ENCODE measurements at regions not wholly inside any gene's neighbourhood (a gene's known extent, or its start where the extent isn't known, plus 50 kb on each side); places are given as distances from the start of the nearest gene placed in this dataset.

DNA sequence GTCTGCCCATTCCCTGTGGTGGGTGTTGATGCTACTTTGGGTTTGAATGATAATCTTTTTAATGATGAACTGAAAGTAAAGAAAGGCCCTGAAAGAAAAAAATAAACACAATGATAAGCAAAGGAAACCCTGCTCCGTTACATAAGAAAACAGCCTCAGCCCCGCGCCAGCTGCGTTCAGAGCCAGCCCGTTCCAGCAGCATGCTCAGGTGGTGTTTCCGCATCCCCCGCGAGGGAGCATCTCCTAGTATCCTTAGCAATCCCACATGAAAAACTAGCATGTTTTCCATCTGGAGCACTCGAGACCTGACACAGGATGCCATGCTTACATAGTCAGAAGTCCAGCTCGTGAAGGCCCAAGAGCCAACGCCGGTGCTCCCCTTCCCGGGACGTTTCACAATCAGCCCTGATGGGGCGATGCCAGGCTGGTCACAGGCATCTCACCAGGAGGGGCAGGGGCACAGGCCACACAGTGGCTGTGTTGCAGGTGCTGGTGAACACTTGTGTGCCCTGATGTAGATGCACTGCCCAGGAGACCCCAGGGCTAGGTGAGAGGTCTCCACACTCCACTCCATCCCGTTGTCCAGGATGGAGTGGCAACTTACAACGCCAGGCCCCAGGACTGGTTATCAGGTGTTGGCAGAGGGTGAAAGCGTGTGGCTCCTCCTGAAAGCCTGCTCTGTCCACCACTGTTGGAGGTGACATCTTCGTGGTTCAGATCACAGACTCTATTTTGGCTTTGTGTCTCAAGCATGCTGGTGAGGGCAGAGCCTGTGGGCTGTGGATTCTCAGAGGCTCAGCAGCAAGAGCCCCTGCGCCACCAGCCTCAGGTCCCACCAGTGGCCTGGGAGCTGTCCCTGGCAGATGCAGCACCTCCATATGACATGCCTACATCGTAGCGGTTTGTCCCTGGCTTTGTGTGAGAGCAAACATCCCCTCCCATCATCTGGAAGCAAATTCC, 246.8 kb upstream of the IRX1 start:
- no peaks in the 10 kb centered on the region for H3K4me1 ChIP-seq (ENCODE audit: control insufficient read depth in 5 of 5, insufficient read depth in 5 of 5, low read length in 5 of 5)
- no peaks in the 10 kb centered on the region for H3K36me3 ChIP-seq (ENCODE audit: control insufficient read depth in 5 of 5, insufficient read depth in 5 of 5, low read length in 5 of 5)
- H3K27ac ChIP-seq (ENCODE audit: low read depth, low read length), result no peak overlapping the region
- H3K9ac ChIP-seq (ENCODE audit: low read length in 5 of 5), result no peak overlapping the region
- H3K9me3 ChIP-seq (ENCODE audit: control insufficient read depth in 5 of 5, low read length in 5 of 5), result peaks cover 0 to 4% (median 0%) of the 10 kb centered on the region in 5 donors
- no peak overlapping the region for H3K4me3 ChIP-seq (ENCODE audit: low read depth in 1 of 5, low read length in 5 of 5)
- H3K27me3 ChIP-seq (ENCODE audit: control insufficient read depth in 5 of 5, insufficient read depth in 4 of 5, low read length in 5 of 5), result peaks cover 0 to 3% (median 0%) of the 10 kb centered on the region in 5 donors

DNA sequence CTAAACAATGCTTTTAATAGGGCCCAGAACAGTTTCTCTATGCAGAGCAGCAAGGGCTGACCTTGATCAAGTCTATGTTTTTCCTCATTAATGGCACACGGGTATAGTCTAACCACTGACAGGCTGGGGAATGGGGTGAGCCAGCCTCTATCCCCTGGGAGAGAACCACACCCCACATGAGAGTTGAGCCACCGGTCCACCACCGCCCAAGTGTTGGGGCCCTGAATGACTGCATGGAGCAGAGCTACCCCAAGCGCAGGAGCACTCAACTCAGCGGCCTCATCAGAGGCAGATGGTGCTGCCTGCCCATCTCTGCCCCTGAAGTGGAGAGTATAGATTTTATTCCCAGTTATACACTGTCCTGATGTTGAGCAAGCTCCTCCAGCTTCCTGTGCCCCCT, 247.9 kb upstream of the IRX1 start:
- Histone ChIP-seq H3K36me3 (ENCODE audit: control insufficient read depth in 5 of 5, insufficient read depth in 5 of 5, low read length in 5 of 5) (no peaks in the 10 kb centered on the region), H3K27ac (ENCODE audit: low read depth, low read length) (no peak overlapping the region), H3K4me1 (ENCODE audit: control insufficient read depth in 5 of 5, insufficient read depth in 5 of 5, low read length in 5 of 5) (no peaks in the 10 kb centered on the region), H3K27me3 (ENCODE audit: control insufficient read depth in 5 of 5, insufficient read depth in 4 of 5, low read length in 5 of 5) (peaks cover 0 to 3% (median 0%) of the 10 kb centered on the region in 5 donors), H3K4me3 (ENCODE audit: low read depth in 1 of 5, low read length in 5 of 5) (no peak overlapping the region), H3K9ac (ENCODE audit: low read length in 5 of 5) (no peak overlapping the region), H3K9me3 (ENCODE audit: control insufficient read depth in 5 of 5, low read length in 5 of 5) (peaks cover 0 to 4% (median 0%) of the 10 kb centered on the region in 5 donors)

DNA sequence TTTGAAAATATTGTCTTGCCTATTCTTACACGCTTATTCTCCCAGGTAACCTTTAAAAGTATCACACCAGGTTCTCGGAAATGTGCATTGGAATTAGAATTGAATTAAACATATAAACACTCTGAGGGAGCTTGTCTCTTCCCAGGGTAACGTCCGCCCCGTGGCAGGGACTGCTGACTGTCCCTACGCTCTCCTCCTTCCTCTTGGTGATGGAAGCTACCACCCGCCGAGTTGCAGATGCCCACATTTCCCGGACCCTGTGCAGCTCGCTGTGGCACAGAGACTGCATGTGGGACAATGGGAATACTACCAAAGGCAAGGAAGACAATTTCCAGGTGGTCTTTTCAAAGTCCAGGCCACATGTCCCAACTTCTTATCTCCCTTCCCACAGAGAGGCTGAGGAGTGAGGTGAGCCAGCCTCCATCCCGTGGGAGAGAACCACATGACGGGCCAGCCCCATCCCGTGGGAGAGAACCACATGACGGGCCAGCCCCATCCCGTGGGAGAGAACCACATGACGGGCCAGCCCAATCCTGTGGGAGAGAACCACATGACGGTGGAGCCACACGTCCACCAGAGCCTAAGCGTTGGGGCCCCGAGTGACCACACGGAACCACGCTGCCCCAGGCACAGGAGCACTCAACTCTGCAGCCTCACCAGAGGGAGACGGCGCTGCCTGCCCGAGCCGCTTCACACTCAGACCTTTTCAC, 249.4 kb upstream of the IRX1 start:
- H3K27me3 ChIP-seq (ENCODE audit: control insufficient read depth in 5 of 5, insufficient read depth in 4 of 5, low read length in 5 of 5), result no peaks in the 10 kb centered on the region
- no peak overlapping the region for H3K27ac ChIP-seq (ENCODE audit: low read depth, low read length)
- H3K4me3 ChIP-seq (ENCODE audit: low read depth in 1 of 5, low read length in 5 of 5), result no peak overlapping the region
- H3K9me3 ChIP-seq (ENCODE audit: control insufficient read depth in 5 of 5, low read length in 5 of 5), result peaks cover 0 to 4% (median 0%) of the 10 kb centered on the region in 5 donors
- H3K4me1 ChIP-seq (ENCODE audit: control insufficient read depth in 5 of 5, insufficient read depth in 5 of 5, low read length in 5 of 5), result no peaks in the 10 kb centered on the region
- H3K9ac ChIP-seq (ENCODE audit: low read length in 5 of 5), result no peak overlapping the region
- H3K36me3 ChIP-seq (ENCODE audit: control insufficient read depth in 5 of 5, insufficient read depth in 5 of 5, low read length in 5 of 5), result no peaks in the 10 kb centered on the region

DNA sequence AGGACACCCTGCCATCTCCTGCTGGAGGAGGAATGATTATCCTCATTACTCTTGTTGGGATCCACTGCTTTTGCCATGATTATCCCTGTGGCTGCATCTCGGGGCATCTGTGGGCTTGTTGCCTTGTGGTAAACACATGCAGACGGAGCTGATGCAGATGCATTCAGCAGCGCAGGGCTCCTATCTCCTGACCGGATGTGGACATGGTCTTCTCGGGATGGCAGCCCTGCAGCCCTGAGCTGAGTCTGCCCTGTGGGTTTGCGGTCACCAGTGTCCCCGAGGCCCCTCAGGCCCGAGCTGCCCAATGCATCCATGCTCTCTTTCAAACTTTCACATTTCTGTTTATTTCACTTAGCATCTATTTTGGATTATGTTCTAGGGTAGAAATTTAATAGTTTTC, 250.4 kb upstream of the IRX1 start:
- no peaks in the 10 kb centered on the region for H3K27me3 ChIP-seq (ENCODE audit: control insufficient read depth in 5 of 5, insufficient read depth in 4 of 5, low read length in 5 of 5)
- no peak overlapping the region for H3K4me3 ChIP-seq (ENCODE audit: low read depth in 1 of 5, low read length in 5 of 5)

DNA sequence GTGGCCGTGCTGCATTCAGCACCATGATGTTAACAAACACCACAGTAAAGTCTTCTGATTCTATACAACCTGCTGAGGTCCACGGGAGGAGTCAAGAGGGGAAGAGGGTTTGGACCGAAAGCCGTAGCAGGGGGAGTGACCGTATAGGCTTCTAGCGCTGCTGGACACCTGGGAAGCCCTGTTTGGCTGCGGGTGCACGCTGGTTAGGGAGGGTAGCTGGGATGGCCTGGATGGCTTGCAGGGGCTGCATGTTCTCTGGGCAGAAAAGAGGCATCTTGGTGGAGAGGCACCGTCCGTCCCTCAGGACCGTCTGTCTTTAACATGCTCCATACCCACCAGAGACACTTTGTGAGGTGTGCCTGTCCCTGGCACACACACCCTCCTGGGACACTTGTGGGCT, 251.0 kb upstream of the IRX1 start:
- no peak overlapping the region for H3K9ac ChIP-seq (ENCODE audit: low read length in 5 of 5)
- H3K36me3 ChIP-seq (ENCODE audit: control insufficient read depth in 5 of 5, insufficient read depth in 5 of 5, low read length in 5 of 5), result no peaks in the 10 kb centered on the region
- H3K4me1 ChIP-seq (ENCODE audit: control insufficient read depth in 5 of 5, insufficient read depth in 5 of 5, low read length in 5 of 5), result peaks cover 0 to 8% (median 0%) of the 10 kb centered on the region in 5 donors
- H3K27me3 ChIP-seq (ENCODE audit: control insufficient read depth in 5 of 5, insufficient read depth in 4 of 5, low read length in 5 of 5), result no peaks in the 10 kb centered on the region
- H3K4me3 ChIP-seq (ENCODE audit: low read depth in 1 of 5, low read length in 5 of 5), result no peak overlapping the region
- H3K9me3 ChIP-seq (ENCODE audit: control insufficient read depth in 5 of 5, low read length in 5 of 5), result peaks cover 0 to 4% (median 0%) of the 10 kb centered on the region in 5 donors
- H3K27ac ChIP-seq (ENCODE audit: low read depth, low read length), result no peak overlapping the region

More for the DNA sequence above, 250.4 kb upstream of the IRX1 start:
- no peak overlapping the region for H3K27ac ChIP-seq (ENCODE audit: low read depth, low read length)
- peaks cover 0 to 4% (median 0%) of the 10 kb centered on the region in 5 donors for H3K9me3 ChIP-seq (ENCODE audit: control insufficient read depth in 5 of 5, low read length in 5 of 5)
- peaks cover 0 to 3% (median 0%) of the 10 kb centered on the region in 5 donors for H3K4me1 ChIP-seq (ENCODE audit: control insufficient read depth in 5 of 5, insufficient read depth in 5 of 5, low read length in 5 of 5)
- H3K9ac ChIP-seq (ENCODE audit: low read length in 5 of 5), result no peak overlapping the region
- H3K36me3 ChIP-seq (ENCODE audit: control insufficient read depth in 5 of 5, insufficient read depth in 5 of 5, low read length in 5 of 5), result no peaks in the 10 kb centered on the region

DNA sequence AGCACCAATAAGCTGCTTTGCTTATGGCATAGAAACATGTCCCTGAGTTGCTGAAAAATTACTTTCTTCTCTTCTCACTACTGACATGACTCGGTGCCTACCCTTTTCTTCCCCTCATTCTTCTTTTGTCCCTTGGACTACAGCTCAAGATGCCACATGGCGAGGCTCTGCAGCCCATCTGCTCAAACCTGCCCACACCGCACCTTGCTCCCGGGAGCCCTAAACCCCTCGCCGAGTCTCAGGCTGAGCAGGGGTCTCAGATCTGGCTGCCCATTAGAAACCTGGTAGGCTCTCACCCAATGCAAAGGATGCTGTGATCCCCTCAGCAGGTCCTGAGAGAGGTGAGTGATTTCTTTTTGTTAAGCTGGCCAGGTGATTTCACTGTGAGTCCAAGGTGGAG, 251.7 kb upstream of the IRX1 start:
- Histone ChIP-seq H3K27ac (ENCODE audit: low read depth, low read length) (no peak overlapping the region), H3K36me3 (ENCODE audit: control insufficient read depth in 5 of 5, insufficient read depth in 5 of 5, low read length in 5 of 5) (no peaks in the 10 kb centered on the region), H3K4me1 (ENCODE audit: control insufficient read depth in 5 of 5, insufficient read depth in 5 of 5, low read length in 5 of 5) (peaks cover 0 to 10% (median 2%) of the 10 kb centered on the region in 5 donors), H3K4me3 (ENCODE audit: low read depth in 1 of 5, low read length in 5 of 5) (no peak overlapping the region), H3K27me3 (ENCODE audit: control insufficient read depth in 5 of 5, insufficient read depth in 4 of 5, low read length in 5 of 5) (no peaks in the 10 kb centered on the region), H3K9ac (ENCODE audit: low read length in 5 of 5) (no peak overlapping the region), H3K9me3 (ENCODE audit: control insufficient read depth in 5 of 5, low read length in 5 of 5) (peaks cover 0 to 4% (median 0%) of the 10 kb centered on the region in 5 donors)

DNA sequence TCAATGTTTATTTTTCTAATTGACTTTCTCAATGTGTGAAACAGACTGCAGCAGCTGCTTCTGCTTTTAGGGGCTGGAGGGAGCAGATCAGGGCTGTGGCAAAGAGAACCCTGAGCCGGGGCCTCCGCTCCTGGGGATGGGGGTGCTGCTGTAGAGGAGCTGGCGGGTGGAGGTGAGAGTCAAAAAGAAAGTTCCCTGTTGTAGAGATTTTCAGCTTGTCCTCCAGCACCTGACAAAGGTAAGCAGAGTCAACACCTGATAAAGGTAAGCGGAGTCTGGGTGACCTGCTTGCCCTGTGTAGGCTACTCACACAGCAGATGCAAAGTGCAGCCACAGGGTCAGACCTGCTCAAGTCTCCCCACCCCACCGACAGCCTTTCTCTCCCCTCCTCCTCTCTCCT, 252.4 kb upstream of the IRX1 start:
- Histone ChIP-seq H3K27ac (ENCODE audit: low read depth, low read length) (no peak overlapping the region), H3K9me3 (ENCODE audit: control insufficient read depth in 5 of 5, low read length in 5 of 5) (peaks cover 0 to 4% (median 0%) of the 10 kb centered on the region in 5 donors), H3K36me3 (ENCODE audit: control insufficient read depth in 5 of 5, insufficient read depth in 5 of 5, low read length in 5 of 5) (no peaks in the 10 kb centered on the region), H3K4me1 (ENCODE audit: control insufficient read depth in 5 of 5, insufficient read depth in 5 of 5, low read length in 5 of 5) (peaks cover 0 to 10% (median 2%) of the 10 kb centered on the region in 5 donors), H3K9ac (ENCODE audit: low read length in 5 of 5) (no peak overlapping the region), H3K27me3 (ENCODE audit: control insufficient read depth in 5 of 5, insufficient read depth in 4 of 5, low read length in 5 of 5) (no peaks in the 10 kb centered on the region), H3K4me3 (ENCODE audit: low read depth in 1 of 5, low read length in 5 of 5) (no peak overlapping the region)

DNA sequence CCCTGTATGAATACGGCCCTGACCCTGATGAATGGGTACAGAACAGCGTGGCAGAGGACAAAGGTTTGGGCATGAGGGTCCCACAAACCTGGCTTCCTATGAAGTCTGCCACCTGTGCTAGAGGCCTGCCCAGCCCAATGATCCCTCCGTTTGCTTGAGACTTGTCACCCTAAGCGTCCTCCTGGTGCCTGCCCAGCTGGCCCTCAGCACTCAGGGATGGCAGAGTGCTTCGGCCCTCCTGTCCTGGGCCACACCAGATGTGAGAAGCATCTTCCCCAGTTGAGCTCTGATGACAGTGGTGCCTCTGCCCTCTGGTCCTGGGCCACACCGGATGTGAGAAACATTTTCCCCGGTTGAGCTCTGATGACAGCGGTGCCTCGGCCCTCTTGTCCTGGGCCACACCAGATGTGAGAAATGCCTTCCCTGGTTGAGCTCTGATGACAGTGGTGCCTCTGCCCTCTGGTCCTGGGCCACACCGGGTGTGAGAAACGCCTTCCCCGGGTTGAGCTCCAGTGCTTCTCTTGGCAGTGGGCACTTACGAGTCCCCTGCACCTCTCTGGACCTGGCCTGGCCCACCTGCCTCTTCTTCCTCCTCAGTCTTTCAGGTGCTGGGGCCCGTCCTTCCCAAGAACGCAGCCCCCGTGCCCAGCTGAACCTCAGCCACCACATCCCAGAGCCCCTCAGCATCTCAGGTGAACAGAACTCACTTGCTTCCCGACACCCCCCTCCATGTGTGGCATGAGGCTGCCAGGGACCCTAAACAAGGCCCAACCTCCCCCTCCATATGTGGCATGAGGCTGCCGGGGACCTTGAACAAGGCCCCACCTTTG, 253.1 kb upstream of the IRX1 start:
- Histone ChIP-seq H3K27me3 (ENCODE audit: control insufficient read depth in 5 of 5, insufficient read depth in 4 of 5, low read length in 5 of 5) (peaks cover 0 to 2% (median 0%) of the 10 kb centered on the region in 5 donors), H3K9me3 (ENCODE audit: control insufficient read depth in 5 of 5, low read length in 5 of 5) (no peaks in the 10 kb centered on the region), H3K4me3 (ENCODE audit: low read depth in 1 of 5, low read length in 5 of 5) (no peak overlapping the region), H3K4me1 (ENCODE audit: control insufficient read depth in 5 of 5, insufficient read depth in 5 of 5, low read length in 5 of 5) (peaks cover 0 to 12% (median 2%) of the 10 kb centered on the region in 5 donors), H3K36me3 (ENCODE audit: control insufficient read depth in 5 of 5, insufficient read depth in 5 of 5, low read length in 5 of 5) (no peaks in the 10 kb centered on the region), H3K9ac (ENCODE audit: low read length in 5 of 5) (no peak overlapping the region), H3K27ac (ENCODE audit: low read depth, low read length) (no peak overlapping the region)

DNA sequence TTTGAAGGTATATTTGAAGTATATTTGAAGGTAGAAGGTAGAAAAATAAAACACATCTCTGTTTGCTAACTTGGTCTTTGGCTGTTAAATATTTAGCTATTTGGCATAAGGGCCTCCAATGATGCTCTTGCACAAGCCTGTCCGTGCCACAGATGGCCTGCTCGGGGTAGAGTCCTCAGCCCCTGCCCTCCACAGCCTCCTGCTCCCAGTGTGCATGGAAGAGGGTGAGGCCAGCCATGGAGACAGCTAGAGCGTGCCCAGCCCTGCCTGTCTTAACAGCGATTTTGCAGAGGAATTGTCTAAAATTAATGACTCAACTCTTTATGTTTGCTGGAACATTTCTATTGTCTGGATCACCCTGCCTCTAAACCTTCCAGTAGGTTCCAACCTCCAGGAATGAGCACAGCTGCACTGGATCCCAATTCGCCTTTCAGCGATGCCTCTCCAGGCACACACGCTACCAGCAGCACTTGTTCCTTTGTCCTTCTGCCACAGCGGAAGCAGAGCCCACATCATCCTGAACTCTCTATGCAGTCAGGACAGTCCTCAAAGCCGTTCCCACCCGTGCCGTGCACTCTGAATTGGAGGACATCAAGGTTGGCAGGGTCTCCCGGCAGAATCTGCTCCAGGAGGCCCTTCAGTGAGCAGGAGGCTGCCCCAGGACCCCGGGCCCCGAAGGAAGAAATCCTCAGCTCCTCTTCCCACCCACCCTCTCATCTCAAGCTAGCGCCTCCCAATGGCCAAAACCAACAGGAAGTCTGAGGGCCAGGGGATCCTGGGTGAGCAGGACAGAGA, 254.0 kb upstream of the IRX1 start:
- no peak overlapping the region for H3K4me3 ChIP-seq (ENCODE audit: low read depth in 1 of 5, low read length in 5 of 5)
- no peaks in the 10 kb centered on the region for H3K9me3 ChIP-seq (ENCODE audit: control insufficient read depth in 5 of 5, low read length in 5 of 5)
- H3K27me3 ChIP-seq (ENCODE audit: control insufficient read depth in 5 of 5, insufficient read depth in 4 of 5, low read length in 5 of 5), result peaks cover 0 to 2% (median 0%) of the 10 kb centered on the region in 5 donors
- H3K9ac ChIP-seq (ENCODE audit: low read length in 5 of 5), result no peak overlapping the region
- peaks cover 1 to 13% (median 2%) of the 10 kb centered on the region in 5 donors for H3K4me1 ChIP-seq (ENCODE audit: control insufficient read depth in 5 of 5, insufficient read depth in 5 of 5, low read length in 5 of 5)
- H3K27ac ChIP-seq (ENCODE audit: low read depth, low read length), result no peak overlapping the region
- no peaks in the 10 kb centered on the region for H3K36me3 ChIP-seq (ENCODE audit: control insufficient read depth in 5 of 5, insufficient read depth in 5 of 5, low read length in 5 of 5)

Measured in subcutaneous abdominal adipose tissue (tissue), 5 donors.